Activated CD4-positive, CD25-positive, alpha-beta regulatory T cell treated with anti-CD3 and anti-CD28 coated beads, Interleukin-2, amount 50 U/mL, for 16 hours (primary cell): ENCODE measurements at regions not wholly inside any gene's neighbourhood (a gene's known extent, or its start where the extent isn't known, plus 50 kb on each side); places are given as distances from the start of the nearest gene placed in this dataset.

ENCODE experiments used
- DNase-seq: peaks from one replicate; pipeline ENCODE4 v3.0.0-alpha.2; 2020; ENCODE audit warnings: low read depth, low spot score

GRCh38 chr3:42037318-42037945, 53.7 kb upstream of the TRAK1 start:
- DNase-seq = no peak

DNA sequence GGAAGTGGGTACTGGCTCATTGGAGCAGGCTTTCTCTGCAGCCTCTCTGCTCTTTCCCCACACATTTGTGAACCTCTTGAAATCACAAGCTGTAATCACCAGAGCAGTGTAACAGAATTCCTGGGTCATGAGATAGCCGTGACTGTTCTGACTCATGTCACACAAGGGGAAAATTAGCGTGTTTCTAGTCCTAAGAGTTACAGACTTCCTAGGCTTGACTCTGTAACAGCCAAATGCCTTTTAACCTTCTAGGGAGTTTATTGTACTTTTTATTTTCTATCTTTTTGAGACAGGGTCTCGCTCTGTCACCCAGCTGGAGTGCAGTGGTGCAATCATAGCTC, 54.7 kb upstream of the TRAK1 start:
- DNase-seq = no peak

GRCh38 chr3:42035816-42036482, 55.2 kb upstream of the TRAK1 start:
- no peak for DNase-seq

GRCh38 chr3:42035007-42035406, 56.1 kb upstream of the TRAK1 start:
- DNase-seq = no peak

DNA sequence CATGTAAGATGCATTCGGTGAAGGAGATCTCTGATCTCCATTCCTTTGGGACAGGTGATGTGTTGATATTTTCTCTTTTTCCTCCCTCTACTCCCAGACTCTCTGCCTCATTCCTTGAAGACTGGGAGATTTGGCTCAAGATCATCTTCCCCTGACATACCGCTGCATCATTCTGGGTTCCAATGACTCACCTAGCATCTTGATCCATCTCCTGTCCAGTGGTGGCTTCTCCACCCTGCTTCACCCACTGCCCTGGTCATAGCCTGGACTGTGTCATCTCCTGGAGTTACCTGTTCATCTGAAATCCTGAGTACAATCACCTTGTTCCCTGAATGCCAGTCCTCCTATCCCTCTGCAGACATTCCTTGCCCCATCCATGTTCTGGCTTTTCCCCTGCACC, 57.4 kb upstream of the TRAK1 start:
- no peak for DNase-seq

- no peak for DNase-seq
Observed at GRCh38 chr3:42032693-42033349, 58.3 kb upstream of the TRAK1 start.

GRCh38 chr3:42031808-42032480, 59.2 kb upstream of the TRAK1 start:
- no peak for DNase-seq

DNA sequence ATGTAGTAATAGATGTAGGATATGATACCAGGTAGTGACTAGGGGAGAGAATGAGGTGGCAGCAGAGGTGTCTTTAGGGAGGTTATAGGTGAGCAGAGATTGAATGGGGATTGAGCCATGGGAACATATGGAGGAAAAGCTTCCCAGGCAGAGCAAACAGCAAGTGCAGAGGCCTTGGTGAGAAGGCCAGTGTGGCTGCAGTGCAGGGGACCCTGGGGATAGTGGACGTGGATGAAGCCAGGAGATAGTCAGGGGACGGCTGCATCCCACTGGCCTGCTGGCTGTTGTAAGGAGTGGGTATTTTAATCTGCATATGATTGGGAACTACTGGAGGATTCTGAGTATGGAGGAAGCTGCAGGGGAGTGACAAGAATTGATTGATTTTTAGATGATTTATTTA, 62.7 kb upstream of the TRAK1 start:
- no peak for DNase-seq

GRCh38 chr3:42027571-42027970, 63.6 kb upstream of the TRAK1 start:
- DNase-seq = no peak

DNA sequence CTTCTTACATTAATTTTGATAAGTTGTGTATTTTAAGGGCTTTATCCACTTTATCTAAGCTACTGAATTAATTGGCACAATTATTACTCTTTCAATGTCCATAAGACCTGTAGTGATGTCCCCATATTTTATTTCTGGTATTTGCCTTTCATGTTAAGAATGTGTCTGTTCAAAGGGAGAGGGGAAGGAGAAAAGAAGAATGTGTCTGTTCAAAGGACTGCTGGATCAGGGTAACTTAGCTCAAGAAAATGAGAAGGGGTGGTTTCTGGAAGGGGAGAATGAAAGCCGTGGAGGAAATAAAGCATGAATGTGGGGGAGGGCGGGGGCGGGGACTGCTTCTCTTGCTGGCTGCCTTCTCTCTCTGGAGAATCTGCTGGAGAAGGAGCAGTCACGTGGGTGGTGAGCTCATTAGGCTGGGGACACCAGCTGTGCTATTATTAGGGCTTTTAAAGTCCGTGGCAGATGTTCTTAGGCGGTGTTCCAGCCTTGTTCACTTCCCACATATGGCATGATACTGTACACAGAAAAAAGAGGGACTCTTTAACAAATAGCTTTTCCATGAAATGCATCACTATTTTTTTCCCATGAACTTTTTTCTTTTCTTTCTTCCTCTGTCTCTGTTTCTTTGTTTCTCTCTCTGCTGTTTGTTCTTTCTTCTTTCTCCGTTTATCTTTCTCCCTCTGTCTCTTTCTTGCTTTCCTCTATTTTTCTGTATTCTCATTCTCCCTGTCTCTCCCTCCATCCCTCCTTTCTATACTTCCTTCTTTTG, 63.7 kb upstream of the ULK4 start:
- no peak for DNase-seq

DNA sequence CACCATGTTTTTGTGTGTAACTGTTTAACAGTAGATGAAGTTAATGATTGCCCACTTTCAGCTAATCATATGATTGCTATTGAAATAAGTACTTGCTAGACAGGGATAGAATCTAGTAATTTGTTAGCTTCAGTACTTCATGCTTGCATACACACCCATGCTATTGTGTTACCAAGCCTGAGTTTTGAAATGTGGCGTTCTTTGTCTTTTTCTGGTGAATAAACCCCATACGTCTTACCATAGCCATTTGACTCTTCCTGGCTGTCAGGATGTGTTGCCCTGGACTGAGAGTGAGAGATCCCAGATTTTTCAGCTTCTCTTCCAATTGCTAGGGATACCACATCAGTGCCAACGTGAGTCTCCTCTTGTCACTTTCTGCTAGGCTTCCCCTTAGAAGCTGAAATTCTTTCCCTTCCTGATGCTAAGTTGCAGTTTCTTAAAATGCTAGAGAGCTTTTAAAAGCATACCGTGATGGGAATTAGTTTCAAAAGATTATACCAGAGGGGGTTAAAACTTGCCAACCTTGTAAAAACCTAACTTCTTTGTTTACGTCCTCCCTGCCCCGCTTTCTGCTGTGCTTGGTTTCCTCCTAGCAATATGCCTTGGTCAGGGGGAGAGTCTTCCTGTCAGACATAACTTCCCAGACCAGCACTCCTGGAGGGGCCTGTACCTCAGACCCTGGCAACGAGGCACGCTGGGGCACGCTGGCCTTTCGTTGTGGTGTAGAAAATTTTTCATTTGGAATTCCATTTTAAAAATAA, 62.9 kb upstream of the ULK4 start:
- DNase-seq = no peak

- DNase-seq = no peak
Observed at GRCh38 chr3:42023380-42023779, 61.5 kb upstream of the ULK4 start.

DNA sequence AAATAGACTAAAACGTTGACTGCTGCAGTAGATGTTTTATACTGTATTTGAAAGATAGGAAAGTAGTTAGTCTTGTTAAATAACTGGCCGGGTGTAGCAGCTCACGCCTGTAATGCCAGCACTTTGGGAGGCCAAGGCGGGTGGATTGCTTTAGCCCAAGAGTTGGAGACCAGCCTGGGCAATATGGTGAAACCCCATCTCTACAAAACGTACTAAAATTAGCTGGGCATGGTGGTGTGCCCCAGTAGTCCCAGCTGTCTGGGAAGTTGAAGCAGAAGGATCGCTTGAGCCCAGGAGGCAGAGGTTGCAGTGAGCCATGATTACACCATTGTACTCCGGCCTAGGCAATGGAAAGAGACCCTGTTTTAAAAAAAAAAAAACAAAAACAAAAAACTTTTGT, 60.5 kb upstream of the ULK4 start:
- DNase-seq = no peak

DNA sequence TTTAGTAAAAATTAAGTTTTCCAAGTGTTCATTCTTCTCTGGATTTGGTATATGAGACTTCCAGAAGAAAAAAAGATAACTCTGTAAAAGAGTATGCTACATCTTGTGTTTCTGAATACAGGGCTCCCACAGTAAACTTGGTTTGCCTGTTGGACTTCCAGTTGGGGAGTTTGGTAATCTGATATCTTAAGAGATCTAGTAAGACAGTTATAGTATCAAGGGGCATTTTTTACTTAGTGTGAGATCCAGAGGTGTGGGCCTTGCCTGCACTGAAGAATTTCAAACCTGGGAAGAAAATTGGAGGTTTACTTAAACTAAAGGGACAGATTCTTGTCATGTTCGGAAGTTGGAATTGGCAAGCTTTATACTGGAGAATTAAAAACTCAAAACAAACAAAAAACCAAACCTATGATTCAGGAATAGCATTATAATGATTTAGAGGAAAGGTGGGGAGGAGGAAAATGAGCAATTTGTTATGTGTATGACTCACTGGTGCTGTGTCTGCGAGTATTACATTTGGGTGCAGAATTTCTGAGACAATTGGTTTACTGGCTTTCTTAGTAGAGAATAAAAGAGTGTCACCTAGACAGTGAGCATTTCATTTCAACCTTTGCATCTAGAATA, 58.9 kb upstream of the ULK4 start:
- no peak for DNase-seq

- DNase-seq = no peak
Observed at GRCh38 chr3:42019953-42020260, 58.0 kb upstream of the ULK4 start.

DNA sequence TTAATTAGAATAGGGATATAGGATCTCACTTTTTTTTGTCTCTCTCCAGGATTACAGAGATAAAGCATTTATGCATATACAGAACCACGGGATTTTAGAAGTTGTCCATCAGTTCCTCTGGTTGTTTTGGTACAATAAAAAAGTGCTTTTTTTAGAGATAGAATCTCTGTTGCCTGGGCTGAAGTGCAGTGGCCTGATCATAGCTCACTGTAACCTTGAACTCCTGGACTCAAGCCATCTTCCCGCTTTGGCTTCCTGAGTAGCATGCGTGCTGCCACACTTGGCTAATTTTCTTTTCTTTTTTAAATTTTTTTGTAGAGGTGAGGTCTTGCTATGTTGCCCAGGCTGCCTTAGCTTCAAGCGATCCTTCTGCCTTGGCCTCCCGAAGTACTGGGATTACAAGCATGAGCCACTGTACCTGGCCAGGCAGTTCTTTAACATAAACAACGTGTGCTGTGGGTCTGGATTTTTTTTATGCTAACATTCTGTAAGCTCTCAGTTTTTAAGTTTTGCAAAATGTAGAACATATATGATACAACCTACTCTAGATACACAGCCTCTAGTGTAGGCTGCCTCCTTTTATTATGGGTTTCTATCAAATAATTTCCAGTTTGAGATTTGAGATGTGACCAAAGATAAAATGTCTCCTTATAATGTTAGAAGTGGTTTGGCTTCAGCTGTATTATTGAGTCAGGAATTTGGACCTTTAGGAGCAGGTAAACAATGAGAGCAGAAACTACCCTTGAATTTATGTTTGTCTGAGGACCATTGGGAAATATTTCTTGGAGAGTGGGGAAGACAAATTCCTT, 57.4 kb upstream of the ULK4 start:
- DNase-seq = no peak

GRCh38 chr3:42014921-42015533, 53.1 kb upstream of the ULK4 start:
- DNase-seq = no peak

- DNase-seq = no peak
Observed at GRCh38 chr3:42014458-42014920, 52.6 kb upstream of the ULK4 start.

DNA sequence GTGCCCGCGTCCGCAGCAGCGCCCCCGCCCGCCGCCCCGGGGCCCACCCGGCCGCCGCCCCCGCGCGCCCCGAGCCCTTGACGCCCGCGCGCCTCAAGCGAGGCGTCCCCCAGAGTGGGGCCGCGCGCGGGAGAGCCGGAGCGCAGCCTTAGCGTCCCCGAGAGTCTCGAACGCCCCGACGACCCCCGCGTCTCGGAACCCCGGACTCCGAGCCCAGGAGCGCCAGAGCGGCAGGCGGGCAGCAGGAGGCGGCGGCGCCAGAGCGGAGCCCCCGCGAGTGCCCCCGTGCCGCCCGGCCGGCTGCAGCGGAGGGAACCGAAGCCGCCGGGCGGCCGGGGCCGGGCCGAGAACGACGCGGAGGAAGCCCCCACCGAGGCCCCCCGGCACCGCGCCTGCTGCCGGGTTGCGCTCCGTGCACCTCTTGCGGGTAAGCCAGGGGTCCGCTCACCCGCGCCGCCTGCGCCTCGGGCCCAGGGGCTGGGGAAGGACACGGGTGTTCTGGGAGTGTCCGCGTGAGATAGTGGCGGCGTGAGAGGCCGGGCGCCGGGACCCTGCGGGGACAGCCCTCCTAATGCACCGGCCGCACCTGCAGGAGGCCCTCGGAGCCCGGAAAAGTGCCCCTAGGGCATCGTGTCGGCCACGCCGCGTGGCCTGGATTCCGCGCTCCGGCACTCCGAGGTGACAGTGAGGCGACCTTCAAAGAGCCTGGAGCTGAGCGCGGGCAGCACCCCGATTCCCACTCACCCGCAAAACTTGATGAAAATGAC, 52.0 kb upstream of the ULK4 start:
- DNase-seq = no peak
